HG03139 (cell line): ENCODE measurements at regions not wholly inside any gene's neighbourhood (a gene's known extent, or its start where the extent isn't known, plus 50 kb on each side); places are given as distances from the start of the nearest gene placed in this dataset.
A peak's percentile ranks its signal among the peaks of the same experiment; 100 is the strongest.

Source experiments
- ATAC-seq: cut with Tn5 transposase; IDR thresholded peaks from one replicate; pipeline ENCODE4 v1.9.1; 2021; ENCODE audit not compliant: unreplicated experiment

- ATAC-seq = no peak
Observed at GRCh38 chr3:118544458-118544857, 490.2 kb downstream of the IGSF11 start.

GRCh38 chr3:118548434-118548833 is 486.2 kb downstream of the IGSF11 start:
- ATAC-seq = no peak

DNA sequence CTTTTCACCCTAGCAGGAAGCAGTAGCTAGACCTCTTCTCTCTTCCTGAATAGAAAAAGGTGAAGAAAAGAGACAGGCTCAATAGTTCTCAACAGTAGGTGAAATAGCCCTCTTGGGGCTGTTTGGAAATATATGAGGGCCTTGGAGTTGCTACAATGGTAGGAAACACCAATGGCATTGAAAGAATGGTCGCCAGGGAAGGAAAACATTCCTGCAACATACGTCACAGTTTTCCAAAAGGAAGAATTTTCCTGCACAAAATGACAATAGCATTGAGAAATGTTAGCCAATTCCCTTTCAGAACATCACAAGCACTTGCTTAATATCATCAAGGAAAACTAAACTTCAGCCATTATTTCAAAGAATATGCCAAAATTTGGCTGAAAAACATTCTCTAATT is 484.5 kb downstream of the IGSF11 start:
- ATAC-seq = no peak

DNA sequence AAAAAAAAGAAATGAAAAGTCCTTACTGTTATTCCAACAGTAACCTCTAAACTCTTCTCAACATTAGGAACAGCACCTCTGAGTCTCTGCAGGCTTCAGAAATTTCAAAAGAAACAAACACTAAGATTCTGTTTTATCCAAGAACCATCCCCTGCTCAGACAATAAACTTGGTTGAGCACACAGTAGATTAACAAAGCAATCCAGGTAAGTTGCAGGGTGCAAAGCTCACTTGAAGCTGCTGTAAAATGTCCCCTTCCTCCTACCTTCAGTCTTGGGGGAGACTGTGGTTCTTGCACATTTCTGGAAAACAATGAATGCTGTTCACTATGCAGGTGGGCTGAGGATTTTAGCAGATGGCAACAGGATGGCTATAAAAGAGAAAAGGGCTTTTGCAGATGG is 484.1 kb downstream of the IGSF11 start:
- no peak for ATAC-seq

DNA sequence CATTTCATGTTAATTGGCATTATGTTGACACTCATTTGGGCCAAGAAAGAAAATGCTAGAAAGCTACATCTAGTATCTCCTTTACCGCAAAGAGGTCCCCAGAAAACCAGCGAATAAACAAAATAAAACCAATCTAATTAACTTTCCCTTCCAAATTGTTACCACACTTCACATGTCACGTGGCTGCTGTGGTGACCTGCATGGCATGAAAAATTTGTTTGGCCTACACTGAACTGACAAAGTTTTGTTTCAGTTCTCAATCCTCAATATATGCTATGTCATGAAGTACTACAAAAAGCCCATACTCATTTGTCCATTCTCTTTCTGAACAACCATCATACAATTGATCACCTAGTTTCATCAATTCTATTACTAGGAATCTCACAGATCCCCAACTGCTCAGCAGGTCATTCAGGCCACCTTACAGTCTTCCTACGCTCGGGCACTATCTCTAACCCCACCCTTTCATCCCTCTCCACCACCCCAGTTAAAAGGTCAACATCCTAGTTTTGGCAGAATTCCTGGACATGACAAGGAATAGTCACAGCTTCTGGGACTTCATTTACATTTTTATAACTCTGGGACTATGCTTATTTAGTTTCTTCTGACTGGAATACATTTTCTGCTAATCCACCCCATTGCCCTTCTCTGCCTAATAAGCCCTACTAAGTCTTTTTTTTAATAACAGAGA is 480.4 kb downstream of the IGSF11 start:
- no peak for ATAC-seq

DNA sequence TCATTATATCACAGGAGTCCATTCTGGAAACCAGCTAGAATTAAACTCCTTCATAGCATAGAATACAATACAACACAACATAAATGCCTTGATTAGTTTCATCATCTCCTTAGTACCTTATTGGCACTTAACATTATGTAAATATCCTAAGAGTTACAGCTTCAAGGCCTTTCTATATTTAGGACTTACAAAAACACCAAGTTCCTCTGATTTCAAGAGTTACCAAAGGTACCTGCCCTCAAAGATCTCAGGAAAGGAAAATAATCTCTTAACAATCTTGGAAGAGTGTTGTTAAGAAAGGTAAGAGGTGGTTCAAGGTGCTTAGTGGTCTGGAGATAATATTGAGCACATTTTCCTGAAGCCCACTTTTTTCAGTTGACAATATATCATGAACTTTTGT is 477.7 kb downstream of the IGSF11 start:
- no peak for ATAC-seq

- ATAC-seq = no peak
Observed at GRCh38 chr3:118557513-118557912, 477.1 kb downstream of the IGSF11 start.

DNA sequence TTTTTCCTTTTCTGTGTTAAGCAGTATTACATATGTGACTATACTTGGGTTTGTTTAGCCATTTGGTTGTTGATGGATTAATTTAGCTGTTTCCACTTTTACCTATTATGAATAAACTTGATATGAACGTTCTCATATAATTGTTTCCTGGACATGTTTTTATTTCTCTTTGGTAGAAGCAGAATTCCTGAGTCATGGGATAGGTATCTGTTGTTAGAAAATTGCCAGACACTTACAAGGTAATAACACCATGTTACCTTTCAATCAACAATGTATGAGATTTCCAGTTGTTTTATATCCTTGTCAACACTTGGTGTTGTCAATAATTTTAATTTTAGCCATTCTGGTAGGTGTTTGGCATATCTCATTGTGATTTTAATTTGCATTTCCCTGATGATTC is 475.4 kb downstream of the IGSF11 start:
- ATAC-seq = no peak

GRCh38 chr3:118564800-118565199 is 469.8 kb downstream of the IGSF11 start:
- ATAC-seq = no peak

GRCh38 chr3:118573912-118574311 is 460.7 kb downstream of the IGSF11 start:
- no peak for ATAC-seq

DNA sequence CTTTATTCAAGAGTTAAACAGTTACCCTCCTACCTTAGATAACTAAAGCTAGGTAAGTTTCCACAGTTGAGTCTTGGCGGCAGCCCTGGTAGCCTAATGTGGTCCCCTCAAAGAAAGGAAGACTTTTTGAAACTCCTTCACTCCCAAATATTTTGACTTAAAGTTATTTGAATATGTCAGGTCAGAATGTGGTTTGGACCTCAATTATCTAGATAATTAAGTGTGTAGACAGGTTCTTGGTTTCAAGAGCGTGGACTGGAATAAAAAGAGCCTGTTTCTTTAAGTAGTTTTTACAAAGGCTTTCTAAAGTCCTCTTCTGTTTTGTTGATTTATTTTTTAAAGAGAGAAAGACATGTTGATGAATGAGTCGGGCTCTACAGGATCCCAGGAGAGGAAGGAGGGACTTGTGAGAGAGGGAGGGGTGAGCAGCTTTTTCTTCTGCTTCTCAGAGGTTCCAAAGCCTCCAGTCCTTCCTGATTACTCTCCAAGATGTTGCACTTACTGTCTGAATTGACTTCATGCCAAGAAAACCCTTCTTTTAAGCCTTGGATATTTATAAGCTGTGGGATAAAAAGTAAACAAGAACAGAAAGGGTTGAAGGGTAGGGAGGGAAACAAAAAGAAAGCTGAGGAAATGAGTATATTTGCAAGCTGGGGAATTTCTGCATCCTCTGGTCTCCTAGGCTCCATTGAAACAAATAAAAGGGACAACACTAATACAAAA is 457.4 kb downstream of the IGSF11 start:
- no peak for ATAC-seq

GRCh38 chr3:118578559-118578958 is 456.1 kb downstream of the IGSF11 start:
- ATAC-seq = no peak

GRCh38 chr3:118587037-118587741 is 447.5 kb downstream of the IGSF11 start:
- ATAC-seq = no peak

DNA sequence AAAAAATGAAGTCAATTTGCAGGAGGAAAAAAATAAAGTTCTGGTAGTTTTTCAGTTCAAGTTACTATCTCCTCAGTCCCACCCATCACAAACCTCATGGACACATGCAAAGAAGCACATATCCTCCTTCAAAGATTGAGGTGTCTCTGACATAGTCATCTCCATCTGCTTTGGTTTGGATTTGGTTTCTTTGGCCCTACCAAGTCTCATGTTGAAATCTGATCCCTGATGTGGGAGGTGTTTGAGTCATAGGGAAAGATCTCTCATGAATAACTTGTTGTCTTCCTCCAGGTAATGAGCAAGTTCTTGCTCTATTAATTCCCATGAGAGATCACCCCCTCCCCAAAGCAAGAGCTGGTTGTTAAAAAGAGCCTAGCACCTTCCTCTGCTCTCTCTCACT is 446.8 kb downstream of the IGSF11 start:
- ATAC-seq = no peak

DNA sequence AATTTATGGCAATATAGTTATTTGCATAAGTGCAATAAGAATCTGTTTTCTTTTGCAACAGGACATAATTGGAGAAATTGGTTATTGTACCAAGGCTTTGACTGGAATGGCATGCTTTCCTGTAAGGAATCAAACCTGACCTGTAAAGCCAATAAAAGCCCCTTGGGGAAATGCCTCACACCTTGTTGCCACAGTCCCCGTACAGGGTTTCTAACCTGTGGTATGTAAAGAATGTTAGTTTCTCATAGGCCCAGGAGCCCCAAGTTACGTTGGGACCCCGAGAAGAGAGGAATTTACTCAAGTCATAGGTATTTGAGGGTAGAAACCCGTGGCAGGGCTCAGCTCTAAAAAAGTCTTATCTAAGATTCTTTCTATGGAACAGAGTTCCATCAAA is 441.4 kb downstream of the IGSF11 start:
- ATAC-seq = no peak

DNA sequence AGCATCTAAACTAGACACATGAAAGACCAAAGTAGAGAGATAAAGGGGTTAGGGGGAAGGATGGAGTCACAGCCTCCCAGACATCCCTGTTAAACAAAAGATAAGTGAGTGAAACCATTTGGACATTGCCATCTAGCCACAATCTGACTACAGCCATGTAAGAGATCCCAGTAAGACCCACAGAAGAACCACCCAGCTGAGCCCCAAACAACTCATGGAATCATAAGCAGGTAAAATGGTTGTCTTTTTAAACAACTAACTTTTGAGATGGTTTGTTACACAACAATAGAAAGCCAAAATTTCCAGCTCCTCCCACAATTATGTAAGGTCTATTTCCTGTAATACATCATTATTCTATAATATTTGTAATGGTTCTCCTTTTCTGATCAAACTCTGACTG is 437.5 kb downstream of the IGSF11 start:
- ATAC-seq = no peak

- ATAC-seq = no peak
Observed at GRCh38 chr3:118607915-118608820, 426.5 kb downstream of the IGSF11 start.

- no peak for ATAC-seq
Observed at GRCh38 chr3:118618247-118619040, 416.2 kb downstream of the IGSF11 start.

GRCh38 chr3:118626453-118626852 is 408.2 kb downstream of the IGSF11 start:
- ATAC-seq = no peak

- peak; percentile 97 for ATAC-seq
Observed at GRCh38 chr3:118628704-118629341, 405.8 kb downstream of the IGSF11 start.
